A673 (cell line): ENCODE measurements at regions not wholly inside any gene's neighbourhood (a gene's known extent, or its start where the extent isn't known, plus 50 kb on each side); places are given as distances from the start of the nearest gene placed in this dataset.

Experiments used
- BruUV-seq: library from RNA; stranded (reverse); fragments of 400-500 nt; replicated peaks from 2 replicates; lab custom pipeline; 2021; lab: Mats Ljungman, UMichigan
- CTCF ChIA-PET: fragments of 300-600 bp; sonication (Branson Sonifier 250); formaldehyde crosslinking; loops from one replicate; lab custom pipeline; 2022; ENCODE audit warnings: antibody characterized with exemption; lab: Charles Lee
- POLR2A ChIA-PET: fragments of 300-600 bp; sonication (Branson Sonifier 250); formaldehyde crosslinking; loops from one replicate; lab custom pipeline; 2022; ENCODE audit warnings: antibody characterized with exemption; ENCODE audit not compliant: low non-redundant PET; lab: Charles Lee
- DNase-seq: peaks from one replicate; pipeline ENCODE4 v3.0.0-alpha.2; 2015; ENCODE audit warnings: low spot score
- H3K27ac ChIP-seq: fragments of 200-600 bp; sonication (generic); 2 replicates; pipeline ENCODE4 v1.5.1; 2016; ENCODE audit warnings: mixed run types, low read depth, mild to moderate bottlenecking, mixed read lengths, antibody characterized with exemption, low read length; ENCODE audit not compliant: poor library complexity, severe bottlenecking
- H3K27me3 ChIP-seq: fragments of 200-600 bp; sonication (generic); replicated peaks from 2 replicates; pipeline ENCODE4 v1.6.1; 2017; ENCODE audit warnings: mixed run types, low read depth, mild to moderate bottlenecking, mixed read lengths, antibody characterized with exemption, low read length; ENCODE audit not compliant: insufficient read depth, poor library complexity
- H3K36me3 ChIP-seq: fragments of 200-600 bp; sonication (generic); 2 replicates; pipeline ENCODE4 v1.6.1; 2016; ENCODE audit warnings: mixed run types, mild to moderate bottlenecking, mixed read lengths, antibody characterized with exemption, low read length; ENCODE audit not compliant: insufficient read depth, poor library complexity, severe bottlenecking
- H3K4me1 ChIP-seq: fragments of 200-600 bp; sonication (generic); 2 replicates; pipeline ENCODE4 v1.6.1; 2017; ENCODE audit warnings: mixed run types, mild to moderate bottlenecking, mixed read lengths, antibody characterized with exemption, low read length; ENCODE audit not compliant: insufficient read depth, poor library complexity, severe bottlenecking
- H3K4me3 ChIP-seq: fragments of 200-600 bp; sonication (generic); 2 replicates; pipeline ENCODE4 v1.5.1; 2016; ENCODE audit warnings: low read depth, mixed run types, mild to moderate bottlenecking, mixed read lengths, low read length; ENCODE audit not compliant: poor library complexity, severe bottlenecking
- H3K9me3 ChIP-seq: fragments of 200-600 bp; sonication (generic); 2 replicates; pipeline ENCODE4 v1.6.1; 2016; ENCODE audit warnings: mixed run types, low read depth, mild to moderate bottlenecking, mixed read lengths, antibody characterized with exemption, low read length; ENCODE audit not compliant: poor library complexity, severe bottlenecking
- CTCF ChIP-seq: fragments of 300-800, 200-600 bp; sonication (generic); conservative IDR thresholded peaks from 2 replicates; pipeline ENCODE4 v1.5.1; 2017; ENCODE audit warnings: low read depth, mild to moderate bottlenecking, antibody characterized with exemption, low read length, moderate library complexity, mixed read lengths
- EZH2 ChIP-seq: fragments of 200-600 bp; sonication (generic); IDR thresholded peaks from 2 replicates; pipeline ENCODE4 v1.6.1; 2017; ENCODE audit warnings: borderline replicate concordance, low read depth, mild to moderate bottlenecking, mixed read lengths, antibody characterized with exemption, low read length; ENCODE audit not compliant: poor library complexity, severe bottlenecking
- intact Hi-C: fragments of 100-400 bp; cut with micrococcal nuclease; formaldehyde crosslinking; loops from one replicate; pipeline ENCODE4 v1.10.0; 2022; ENCODE audit not compliant: unreplicated experiment

GRCh38 chr3:64766440-64766839, 78.6 kb upstream of the ADAMTS9 start:
- Histone ChIP-seq H3K4me1 (no peaks in the 10 kb centered on the region), H3K9me3 (no peaks in the 10 kb centered on the region), H3K4me3 (no peak overlapping the region), H3K27ac (no peak overlapping the region), H3K27me3 (no peaks in the 10 kb centered on the region), H3K36me3 (no peaks in the 10 kb centered on the region)
- BruUV-seq = no TSS peak
- ChIA-PET POLR2A (no interaction called here), CTCF (interaction anchor here (0.6 kb wide), 1 partner anchor 158 kb away, joined by 3 read pairs; no protein-coding TSS in a partner anchor)
- no peak for DNase-seq
- TF ChIP-seq EZH2 = no peak
- no peak for TF ChIP-seq CTCF
- intact Hi-C loops = no loop called here

GRCh38 chr3:64765947-64766346, 78.1 kb upstream of the ADAMTS9 start:
- CTCF ChIA-PET = interaction anchor here (0.6 kb wide), 1 partner anchor 158 kb away, joined by 3 read pairs; no protein-coding TSS in a partner anchor
- no peak for TF ChIP-seq CTCF
- no peak for TF ChIP-seq EZH2
- H3K4me3 ChIP-seq = no peak overlapping the region
- no peaks in the 10 kb centered on the region for H3K36me3 ChIP-seq
- no peaks in the 10 kb centered on the region for H3K4me1 ChIP-seq
- no peaks in the 10 kb centered on the region for H3K27me3 ChIP-seq
- no peak for DNase-seq
- POLR2A ChIA-PET = no interaction called here
- BruUV-seq = no TSS peak
- H3K27ac ChIP-seq = no peak overlapping the region
- no peaks in the 10 kb centered on the region for H3K9me3 ChIP-seq
- intact Hi-C loops = no loop called here

GRCh38 chr3:64764386-64764929, 76.7 kb upstream of the ADAMTS9 start:
- intact Hi-C loops = no loop called here

More at GRCh38 chr3:64764386-64764929, 76.7 kb upstream of the ADAMTS9 start:
- no TSS peak for BruUV-seq
- Histone ChIP-seq H3K4me3 (no peak overlapping the region), H3K36me3 (no peaks in the 10 kb centered on the region), H3K4me1 (no peaks in the 10 kb centered on the region), H3K27me3 (no peaks in the 10 kb centered on the region), H3K9me3 (no peaks in the 10 kb centered on the region), H3K27ac (no peak overlapping the region)
- ChIA-PET POLR2A (no interaction called here), CTCF (no interaction called here)
- no peak for TF ChIP-seq CTCF
- no peak for TF ChIP-seq EZH2
- DNase-seq = no peak
